GM23338 (cell line): ENCODE measurements at regions not wholly inside any gene's neighbourhood (a gene's known extent, or its start where the extent isn't known, plus 50 kb on each side); places are given as distances from the start of the nearest gene placed in this dataset.

Experiments used
- ATAC-seq: fragments of 200-7000 bp; cut with Tn5 transposase; 3 replicates; pipeline ENCODE4 v1.9.1; 2020
- DNase-seq: peaks from one replicate; pipeline ENCODE4 v3.0.0-alpha.2; 2015; ENCODE audit warnings: low spot score
- H2AFZ ChIP-seq: fragments of 200-600 bp; sonication (generic); 2 replicates; pipeline ENCODE4 v1.8.0; 2016; ENCODE audit warnings: antibody characterized with exemption, mild to moderate bottlenecking, moderate library complexity
- H3F3A ChIP-seq: fragments of 200-600 bp; sonication (generic); replicated peaks from 2 replicates; pipeline ENCODE4 v1.8.0; 2017; ENCODE audit warnings: antibody characterized with exemption, mixed run types, low read depth
- H3K27ac ChIP-seq: fragments of 200-600 bp; sonication (generic); 2 replicates; pipeline ENCODE4 v1.6.1; 2016; ENCODE audit warnings: low read depth
- H3K27me3 ChIP-seq: fragments of 200-600 bp; sonication (generic); 2 replicates; pipeline ENCODE4 v1.8.0; 2016; ENCODE audit warnings: mild to moderate bottlenecking, mixed run types, moderate library complexity; ENCODE audit not compliant: insufficient read depth
- H3K36me3 ChIP-seq: fragments of 200-600 bp; sonication (generic); 2 replicates; pipeline ENCODE4 v1.8.0; 2016; ENCODE audit warnings: mild to moderate bottlenecking; ENCODE audit not compliant: insufficient read depth
- H3K4me1 ChIP-seq: fragments of 200-600 bp; sonication (generic); 2 replicates; pipeline ENCODE4 v1.8.0; 2016; ENCODE audit warnings: mild to moderate bottlenecking, moderate library complexity; ENCODE audit not compliant: insufficient read depth
- H3K4me2 ChIP-seq: fragments of 200-600 bp; sonication (generic); 2 replicates; pipeline ENCODE4 v1.7.1; 2017; ENCODE audit warnings: mixed run types
- H3K4me3 ChIP-seq: fragments of 200-600 bp; sonication (generic); 2 replicates; pipeline ENCODE4 v1.6.1; 2016; ENCODE audit warnings: mixed run types
- H3K79me2 ChIP-seq: fragments of 200-600 bp; sonication (generic); replicated peaks from 2 replicates; pipeline ENCODE4 v1.8.0; 2017; ENCODE audit warnings: mild to moderate bottlenecking; ENCODE audit not compliant: insufficient read depth
- H3K9me2 ChIP-seq: fragments of 200-600 bp; sonication (generic); 2 replicates; pipeline ENCODE4 v1.8.0; 2017; ENCODE audit not compliant: insufficient read depth
- H4K20me1 ChIP-seq: fragments of 200-600 bp; sonication (generic); replicated peaks from 2 replicates; pipeline ENCODE4 v1.8.0; 2017; ENCODE audit warnings: mild to moderate bottlenecking; ENCODE audit not compliant: insufficient read depth
- H3K27ac Mint-ChIP-seq: 2 replicates; pipeline ENCODE4 v1.8.0; 2020; ENCODE audit warnings: inconsistent platforms, mild to moderate bottlenecking, moderate library complexity, mixed read lengths
- H3K27me3 Mint-ChIP-seq: 3 replicates; pipeline ENCODE4 v1.8.0; 2022; ENCODE audit warnings: low read depth, mild to moderate bottlenecking, moderate library complexity, mixed read lengths, inconsistent platforms; ENCODE audit not compliant: insufficient read depth, poor library complexity
- H3K36me3 Mint-ChIP-seq: 3 replicates; pipeline ENCODE4 v1.8.0; 2021; ENCODE audit warnings: low read depth, mild to moderate bottlenecking, inconsistent platforms, moderate library complexity, mixed read lengths
- H3K4me1 Mint-ChIP-seq: 3 replicates; pipeline ENCODE4 v1.8.0; 2020; ENCODE audit warnings: mild to moderate bottlenecking, inconsistent platforms, mixed read lengths
- H3K4me3 Mint-ChIP-seq: 3 replicates; pipeline ENCODE4 v1.8.0; 2021; ENCODE audit warnings: moderate library complexity, mild to moderate bottlenecking, inconsistent platforms, mixed read lengths
- H3K9me3 Mint-ChIP-seq: 3 replicates; pipeline ENCODE4 v1.8.0; 2020; ENCODE audit warnings: moderate library complexity, mild to moderate bottlenecking, inconsistent platforms, mixed read lengths
- CREB1 ChIP-seq: fragments of 250-450 bp; sonication (Bioruptor Pico); IDR thresholded peaks from 2 replicates; pipeline ENCODE4 v1.5.0; 2020; ENCODE audit warnings: low read depth, mild to moderate bottlenecking, moderate library complexity
- CTCF ChIP-seq, 2 experiments: fragments of 200-600 bp in 1 of 2; sonication (generic) in 1 of 2; conservative IDR thresholded peaks; 2 replicates each; pipeline versions ENCODE4 v1.5.1 to v1.6.1; 2016 to 2017; ENCODE audit warnings: antibody characterized with exemption in 2 of 2, low read depth in 2 of 2, mild to moderate bottlenecking in 2 of 2, moderate library complexity in 1 of 2
- ETS1 ChIP-seq: IDR thresholded peaks from 2 replicates; pipeline ENCODE4 v1.6.1; 2016; ENCODE audit warnings: antibody characterized with exemption
- EZH2 ChIP-seq: fragments of 200-600 bp; sonication (generic); IDR thresholded peaks from one replicate; pipeline ENCODE4 v1.8.0; 2017; ENCODE audit warnings: antibody characterized with exemption, mild to moderate bottlenecking, low read depth; ENCODE audit not compliant: unreplicated experiment
- EZH2phosphoT487 ChIP-seq: fragments of 200-600 bp; sonication (generic); IDR thresholded peaks from one replicate; pipeline ENCODE4 v1.8.1; 2018; ENCODE audit warnings: antibody characterized with exemption; ENCODE audit not compliant: unreplicated experiment
- JUNB ChIP-seq: IDR thresholded peaks from one replicate; pipeline ENCODE4 v1.6.1; 2016; ENCODE audit warnings: antibody characterized with exemption; ENCODE audit not compliant: unreplicated experiment
- NANOG ChIP-seq: IDR thresholded peaks from 2 replicates; pipeline ENCODE4 v1.6.1; 2016; ENCODE audit warnings: antibody characterized with exemption, borderline replicate concordance
- POLR2AphosphoS5 ChIP-seq: IDR thresholded peaks from 2 replicates; pipeline ENCODE4 v1.6.1; 2016; ENCODE audit warnings: antibody characterized with exemption, low read depth
- REST ChIP-seq: IDR thresholded peaks from one replicate; pipeline ENCODE4 v1.6.1; 2018; ENCODE audit warnings: antibody characterized with exemption; ENCODE audit not compliant: unreplicated experiment
- STAT1 ChIP-seq: IDR thresholded peaks from one replicate; pipeline ENCODE4 v1.6.1; 2016; ENCODE audit warnings: antibody characterized with exemption; ENCODE audit not compliant: unreplicated experiment
- ZNF114 ChIP-seq: fragments of 250-450 bp; sonication (Bioruptor Pico); IDR thresholded peaks from 2 replicates; pipeline ENCODE4 v1.5.0; 2020; ENCODE audit warnings: mild to moderate bottlenecking, moderate library complexity
- ZNF331 ChIP-seq: fragments of 250-450 bp; sonication (Bioruptor Pico); IDR thresholded peaks from 2 replicates; pipeline ENCODE4 v1.5.0; 2020; ENCODE audit warnings: low read depth, mild to moderate bottlenecking, moderate library complexity

- no peak for TF ChIP-seq EZH2phosphoT487
- no peak for TF ChIP-seq CREB1
- TF ChIP-seq POLR2AphosphoS5, result no peak
- no peak for TF ChIP-seq JUNB
- no peak for TF ChIP-seq CTCF (conservative IDR thresholded peaks at IDR 0.05; ENCODE audit: low read depth in 2 of 2)
Observed at GRCh38 chr4:89469516-89469915, 161.9 kb upstream of the GPRIN3 start (continued).

GRCh38 chr4:89468602-89469001 is 161.0 kb upstream of the GPRIN3 start:
- no peak overlapping the region for H2AFZ ChIP-seq
- H3K4me3 Mint-ChIP-seq, result no peak overlapping the region
- DNase-seq (no peak), ATAC-seq (no peak)
- no peak overlapping the region for H3K27ac Mint-ChIP-seq
- H3K4me2 ChIP-seq, result no peak overlapping the region
- H3K4me3 ChIP-seq, result no peak overlapping the region
- no peaks in the 10 kb centered on the region for H3K36me3 ChIP-seq
- H4K20me1 ChIP-seq, result no peaks in the 10 kb centered on the region
- no peaks in the 10 kb centered on the region for H3K36me3 Mint-ChIP-seq
- H3K27ac ChIP-seq, result no peak overlapping the region
- H3K4me1 Mint-ChIP-seq, result no peaks in the 10 kb centered on the region
- peaks cover 1% of the 10 kb centered on the region for H3K27me3 Mint-ChIP-seq
- no peaks in the 10 kb centered on the region for H3K4me1 ChIP-seq
- no peaks in the 10 kb centered on the region for H3K79me2 ChIP-seq
- no peaks in the 10 kb centered on the region for H3K9me2 ChIP-seq
- no peaks in the 10 kb centered on the region for H3K27me3 ChIP-seq
- H3F3A ChIP-seq, result no peaks in the 10 kb centered on the region
- no peaks in the 10 kb centered on the region for H3K9me3 Mint-ChIP-seq
- TF ChIP-seq REST (no peak), CREB1 (no peak), EZH2phosphoT487 (no peak), EZH2 (no peak), CTCF (conservative IDR thresholded peaks at IDR 0.05; ENCODE audit: low read depth in 2 of 2) (no peak), ZNF331 (no peak), STAT1 (no peak), NANOG (no peak), POLR2AphosphoS5 (no peak), ZNF114 (no peak), JUNB (no peak), ETS1 (no peak)
